ENCODE measurements at regions not wholly inside any gene's neighbourhood (a gene's known extent, or its start where the extent isn't known, plus 50 kb on each side); places are given as distances from the start of the nearest gene placed in this dataset.

- DNase-seq = no peak
Observed at GRCh38 chr9:111193095-111193494, 136.9 kb downstream of the OR2K2 start.

DNA sequence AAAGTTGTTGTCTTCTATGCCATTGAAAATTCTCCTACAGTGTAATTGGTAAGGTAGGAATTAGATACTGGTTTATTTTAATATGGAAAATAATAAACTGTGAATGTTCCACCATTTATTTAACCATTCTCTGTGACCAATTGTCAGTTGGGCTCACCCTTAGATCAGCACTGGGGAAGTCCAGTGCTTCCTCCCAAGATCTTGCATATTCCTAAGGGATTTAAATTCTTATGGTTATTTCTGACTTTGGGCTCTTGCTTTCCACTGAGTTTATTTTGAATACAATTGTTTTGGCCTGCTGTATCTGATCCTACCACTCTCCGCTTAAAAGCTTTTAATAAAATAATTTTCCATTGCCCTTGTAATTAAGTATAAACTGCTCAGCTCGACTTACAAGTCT lies 137.4 kb downstream of the OR2K2 start:
- no peak for DNase-seq

GRCh38 chr9:111190347-111190746 lies 139.7 kb downstream of the OR2K2 start:
- DNase-seq = no peak

GRCh38 chr9:111187376-111187775 lies 142.6 kb downstream of the OR2K2 start:
- no peak for DNase-seq

- no peak for DNase-seq
Observed at GRCh38 chr9:111186021-111186530, 143.9 kb downstream of the OR2K2 start.

DNA sequence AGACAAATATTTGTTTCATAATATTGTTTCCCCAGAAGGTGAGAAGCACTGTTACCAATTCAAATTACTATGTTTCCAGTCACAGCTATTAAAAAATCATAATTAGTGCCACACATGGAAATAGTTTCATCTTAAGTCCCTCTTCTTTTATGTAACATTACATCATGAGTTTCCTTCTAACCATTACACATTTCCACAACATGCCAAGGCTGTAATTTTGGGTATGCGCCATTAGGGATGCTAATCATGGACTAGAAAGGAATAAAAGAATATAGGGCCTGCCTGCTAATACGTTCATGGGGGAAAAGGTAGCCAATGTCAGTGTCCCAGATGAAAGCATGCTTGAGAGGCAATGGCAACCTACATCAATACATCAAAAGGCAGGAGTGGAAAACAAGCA lies 142.5 kb upstream of the LPAR1 start:
- DNase-seq = no peak

- DNase-seq = no peak
Observed at GRCh38 chr9:111179577-111179976, 141.3 kb upstream of the LPAR1 start.

- no peak for DNase-seq
Observed at GRCh38 chr9:111178331-111179055, 140.2 kb upstream of the LPAR1 start.

DNA sequence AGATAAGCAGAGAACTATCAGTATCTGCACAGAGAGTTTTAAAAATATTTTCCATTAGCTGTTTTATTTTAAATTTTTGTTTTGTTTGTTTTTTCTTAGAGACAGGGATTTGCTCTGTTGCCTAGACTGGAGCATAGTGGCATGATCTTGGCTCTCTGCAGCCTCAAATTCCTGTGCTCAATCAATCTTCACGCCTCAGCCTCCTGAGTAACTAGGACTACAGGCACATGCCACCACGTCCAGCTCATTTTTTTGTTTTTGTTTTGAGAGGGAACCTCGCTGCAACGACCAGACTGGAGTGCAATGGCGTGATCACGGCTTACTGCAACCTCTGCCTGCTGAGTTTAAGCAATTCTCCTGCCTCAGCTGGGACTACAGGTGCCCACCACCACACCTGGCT lies 138.2 kb upstream of the LPAR1 start:
- DNase-seq = no peak

- no peak for DNase-seq
Observed at GRCh38 chr9:111175350-111175749, 137.1 kb upstream of the LPAR1 start.

- DNase-seq = no peak
Observed at GRCh38 chr9:111167341-111167740, 129.1 kb upstream of the LPAR1 start.

- DNase-seq = no peak
Observed at GRCh38 chr9:111163716-111164389, 125.6 kb upstream of the LPAR1 start.

- no peak for DNase-seq
Observed at GRCh38 chr9:111162026-111162425, 123.8 kb upstream of the LPAR1 start.

GRCh38 chr9:111161015-111161415 lies 122.7 kb upstream of the LPAR1 start:
- no peak for DNase-seq

DNA sequence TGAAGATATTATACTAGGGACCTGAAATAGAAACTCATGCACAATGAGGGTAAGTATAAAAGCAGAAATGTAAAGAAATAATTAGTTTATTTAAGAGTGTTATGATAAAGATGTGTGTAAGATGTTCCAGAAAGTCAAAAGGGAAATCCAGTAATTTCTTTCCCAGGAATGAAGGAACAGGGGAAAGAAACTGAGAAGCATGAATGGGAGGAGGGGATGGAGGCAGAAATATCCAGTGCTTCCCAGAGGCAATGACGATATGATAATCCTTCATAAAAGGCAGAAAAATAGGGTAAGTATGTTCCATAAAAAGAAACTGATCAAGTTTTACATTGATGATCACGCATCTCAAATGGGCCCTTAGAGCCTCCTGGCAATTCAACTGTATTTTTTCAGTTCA lies 120.7 kb upstream of the LPAR1 start:
- DNase-seq = no peak

DNA sequence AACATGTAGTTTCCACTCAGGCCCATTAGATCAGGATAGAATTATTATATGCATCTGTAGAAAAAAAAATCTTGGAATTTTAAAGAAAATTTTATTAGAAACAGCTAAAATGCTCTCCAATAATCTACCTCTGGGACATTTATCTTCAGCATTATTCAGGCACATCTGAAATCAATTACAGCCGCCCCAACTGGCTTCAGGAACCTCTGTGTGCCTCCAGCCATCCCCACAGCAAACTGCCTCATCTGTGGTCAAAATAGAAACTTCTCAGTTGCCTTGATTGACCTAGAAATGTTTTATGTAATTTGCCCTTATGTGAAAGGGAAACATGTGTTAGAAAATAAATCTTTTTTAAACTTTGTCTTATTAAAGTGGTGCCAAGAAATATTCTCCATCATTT lies 120.1 kb upstream of the LPAR1 start:
- no peak for DNase-seq

- DNase-seq = no peak
Observed at GRCh38 chr9:111154081-111154562, 115.9 kb upstream of the LPAR1 start.

DNA sequence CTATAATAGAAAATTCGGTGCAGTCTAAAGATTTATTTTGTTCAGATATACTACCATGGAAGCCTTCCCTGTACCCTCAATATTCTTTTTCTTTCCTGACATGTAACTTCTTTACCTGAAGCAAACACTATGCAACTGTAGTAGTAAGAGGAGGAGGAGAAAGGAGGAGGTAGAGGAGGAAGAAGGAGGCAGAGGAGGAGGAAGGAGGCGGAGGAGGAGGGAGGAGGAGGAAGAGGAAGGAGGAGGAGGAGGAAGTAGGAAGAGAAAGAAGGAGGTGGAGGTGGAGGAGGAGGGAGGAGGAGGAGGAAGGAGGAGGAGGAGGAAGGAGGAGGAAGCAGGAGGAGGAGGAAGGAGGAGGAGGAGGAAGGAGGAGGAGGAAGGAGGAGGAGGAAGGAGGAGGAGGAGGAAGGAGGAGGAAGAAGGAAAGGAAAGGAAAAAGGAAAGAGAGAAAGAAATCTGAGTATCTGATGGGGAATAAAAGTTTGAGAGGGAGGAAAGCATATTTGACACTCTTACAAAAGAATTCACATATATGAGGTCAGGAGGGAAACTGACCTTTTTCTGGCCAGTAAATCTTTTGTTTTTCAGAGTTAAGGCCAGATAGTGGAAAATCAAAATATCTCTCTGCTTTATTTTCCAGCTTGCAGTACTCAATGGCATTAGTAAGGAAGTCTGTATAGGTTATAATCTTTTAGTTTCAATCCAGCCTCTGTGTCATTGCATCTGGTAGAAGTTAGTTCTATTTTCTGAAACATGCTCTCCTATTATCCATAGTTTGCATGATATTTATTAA lies 114.5 kb upstream of the LPAR1 start:
- DNase-seq = no peak

DNA sequence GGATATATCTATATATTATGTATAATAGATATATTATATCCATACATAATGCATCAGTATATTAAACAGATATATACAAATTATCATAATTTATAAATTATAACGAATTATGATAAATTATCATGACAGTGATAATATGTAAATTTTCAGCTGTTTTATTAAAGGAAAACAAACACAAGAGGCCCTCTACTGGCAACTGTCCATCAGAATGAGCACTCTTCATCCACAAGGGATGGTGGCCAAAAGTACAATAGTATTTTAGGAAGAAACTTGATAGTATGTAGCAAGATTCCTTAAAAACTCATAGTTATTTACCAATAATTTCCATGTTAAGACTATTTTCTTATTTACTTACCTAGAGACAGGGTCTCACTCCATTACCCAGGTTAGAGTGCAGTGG lies 113.3 kb upstream of the LPAR1 start:
- DNase-seq = no peak

DNA sequence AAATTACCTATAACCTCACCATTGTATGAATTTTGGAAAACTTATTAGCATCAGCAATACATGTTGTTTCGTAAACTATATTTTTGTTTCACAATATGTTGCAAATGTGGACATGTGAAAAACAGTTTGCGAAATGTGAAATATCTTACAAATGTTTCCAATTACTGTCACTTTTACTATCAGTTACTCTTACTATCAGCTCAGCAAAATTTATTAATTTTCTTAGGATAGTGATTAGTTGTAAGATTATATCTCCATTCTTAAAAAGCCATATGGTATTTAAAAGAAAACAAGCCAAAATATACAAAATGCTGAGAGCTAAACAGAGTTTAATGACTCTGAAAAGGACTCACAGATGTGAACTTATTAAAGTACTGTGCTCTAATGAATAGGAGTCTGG lies 111.9 kb upstream of the LPAR1 start:
- no peak for DNase-seq

- no peak for DNase-seq
Observed at GRCh38 chr9:111149018-111149759, 110.9 kb upstream of the LPAR1 start.

DNA sequence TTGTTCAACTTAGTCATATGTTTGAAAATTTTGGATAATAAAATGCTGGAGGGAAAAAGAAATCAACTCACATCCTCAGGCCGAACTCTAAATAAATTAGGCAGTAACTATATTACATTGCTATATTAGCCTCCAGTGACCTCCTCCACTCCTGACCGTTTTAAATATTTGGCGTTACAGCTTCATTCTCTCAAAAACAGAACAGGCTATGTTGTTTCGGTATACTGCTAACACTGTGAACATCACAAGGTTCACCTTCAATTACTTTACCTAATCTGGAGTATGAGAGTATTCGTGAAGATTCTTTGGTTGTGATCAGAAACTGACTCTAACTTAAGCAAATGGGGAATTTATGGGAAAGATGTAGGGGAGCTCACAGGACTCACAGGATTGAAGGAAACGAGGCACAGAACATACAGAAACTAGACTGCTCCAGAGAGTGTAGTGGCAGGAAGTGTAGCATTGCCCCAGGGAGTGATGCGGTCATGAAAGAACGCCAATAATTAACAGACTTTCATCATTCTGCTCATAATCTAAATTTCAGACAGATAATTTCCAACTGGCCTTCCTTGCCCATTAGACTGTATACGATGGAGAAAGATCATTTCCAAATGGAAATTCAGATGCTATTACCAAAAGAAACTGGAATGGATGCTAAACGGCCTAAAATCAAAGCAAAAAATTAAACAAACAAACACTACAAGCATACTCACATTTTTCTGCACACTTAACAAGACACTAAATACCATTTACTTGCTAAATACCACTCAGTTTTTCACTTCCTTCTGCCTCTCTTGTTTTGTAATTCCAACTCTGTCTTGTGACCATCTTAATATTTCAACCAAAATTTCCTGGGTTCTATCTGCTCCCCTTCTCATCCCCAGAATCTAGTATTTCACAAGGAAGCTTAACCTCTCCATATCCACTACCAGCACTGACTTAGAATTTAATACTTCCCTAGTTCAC lies 110.1 kb upstream of the LPAR1 start:
- no peak for DNase-seq

All from CD4-positive, alpha-beta T cell treated with Interleukin-10 for 1 hour (primary cell).